Mesenchymal stem cell (in vitro differentiated cells and primary cell): ENCODE measurements at regions not wholly inside any gene's neighbourhood (a gene's known extent, or its start where the extent isn't known, plus 50 kb on each side); places are given as distances from the start of the nearest gene placed in this dataset.

Source experiments
- DNase-seq: peaks from one replicate; pipeline ENCODE4 v3.0.0-alpha.2; 2013
- H2AFZ ChIP-seq: one replicate; pipeline ENCODE4 v1.6.1; 2013; ENCODE audit warnings: low read depth, mild to moderate bottlenecking, control low read depth, inconsistent platforms, low read length, moderate library complexity
- H2AK5ac ChIP-seq: 2 replicates; pipeline ENCODE4 v1.6.1; 2013; ENCODE audit warnings: low read length, moderate library complexity, mild to moderate bottlenecking, inconsistent platforms; ENCODE audit not compliant: severe bottlenecking
- H2BK120ac ChIP-seq: one replicate; pipeline ENCODE4 v1.6.1; 2013; ENCODE audit warnings: low read depth, mild to moderate bottlenecking, inconsistent platforms, low read length, moderate library complexity
- H2BK12ac ChIP-seq, 2 experiments: one replicate each; pipeline ENCODE4 v1.6.1; 2013; ENCODE audit warnings: inconsistent platforms in 2 of 2, low read length in 2 of 2, mild to moderate bottlenecking in 2 of 2, moderate library complexity in 2 of 2, control low read depth in 1 of 2
- H2BK15ac ChIP-seq: one replicate; pipeline ENCODE4 v1.6.1; 2013; ENCODE audit warnings: mild to moderate bottlenecking, low read depth, inconsistent platforms; ENCODE audit not compliant: poor library complexity, severe bottlenecking
- H2BK5ac ChIP-seq: 2 replicates; pipeline ENCODE4 v1.6.1; 2013; ENCODE audit warnings: low read depth, mild to moderate bottlenecking, low read length, control low read depth, inconsistent platforms; ENCODE audit not compliant: poor library complexity, severe bottlenecking
- H3K14ac ChIP-seq, 2 experiments: one replicate each; pipeline ENCODE4 v1.6.1; 2013; ENCODE audit warnings: inconsistent platforms in 2 of 2, low read length in 2 of 2, control low read depth in 1 of 2, mild to moderate bottlenecking in 1 of 2, moderate library complexity in 1 of 2
- H3K18ac ChIP-seq, 2 experiments: one replicate each; pipeline ENCODE4 v1.6.1; 2013; ENCODE audit warnings: inconsistent platforms in 2 of 2, low read length in 2 of 2, control low read depth in 1 of 2, low read depth in 1 of 2, mild to moderate bottlenecking in 1 of 2
- H3K23ac ChIP-seq, 2 experiments: one replicate each; pipeline ENCODE4 v1.6.1; 2013; ENCODE audit warnings: inconsistent platforms in 2 of 2, low read length in 2 of 2, mild to moderate bottlenecking in 2 of 2, moderate library complexity in 2 of 2, control low read depth in 1 of 2
- H3K27ac ChIP-seq: 2 replicates; pipeline ENCODE4 v1.5.1; 2013; ENCODE audit warnings: mild to moderate bottlenecking, moderate library complexity, low read length, control low read depth, inconsistent platforms; ENCODE audit not compliant: poor library complexity, severe bottlenecking
- H3K27me3 ChIP-seq, 2 experiments: 2 replicates each; pipeline versions ENCODE4 v1.6.1 to v1.7.0; 2013; ENCODE audit warnings: low read length in 2 of 2, mild to moderate bottlenecking in 2 of 2, moderate library complexity in 2 of 2, control low read depth in 1 of 2, inconsistent platforms in 1 of 2; ENCODE audit not compliant: control insufficient read depth in 1 of 2, insufficient read depth in 1 of 2
- H3K36me3 ChIP-seq, 2 experiments: 2 replicates each; pipeline versions ENCODE4 v1.6.1 to v1.7.0; 2013; ENCODE audit warnings: low read length in 2 of 2, control low read depth in 1 of 2, inconsistent platforms in 1 of 2, low read depth in 1 of 2, mild to moderate bottlenecking in 1 of 2; ENCODE audit not compliant: insufficient read depth in 2 of 2, control insufficient read depth in 1 of 2
- H3K4ac ChIP-seq, 2 experiments: one replicate each; pipeline ENCODE4 v1.6.1; 2013; ENCODE audit warnings: inconsistent platforms in 2 of 2, low read length in 2 of 2, mild to moderate bottlenecking in 2 of 2, moderate library complexity in 2 of 2, control low read depth in 1 of 2, low read depth in 1 of 2
- H3K4me1 ChIP-seq: 2 replicates; pipeline ENCODE4 v1.6.1; 2013; ENCODE audit warnings: low read depth, low read length, control low read depth; ENCODE audit not compliant: control insufficient read depth, insufficient read depth
- H3K4me2 ChIP-seq: 2 replicates; pipeline ENCODE4 v1.6.1; 2013; ENCODE audit warnings: low read length, mild to moderate bottlenecking, inconsistent platforms; ENCODE audit not compliant: poor library complexity, severe bottlenecking
- H3K4me3 ChIP-seq, 2 experiments: 2 replicates each; pipeline versions ENCODE4 v1.5.1 to v1.7.0; 2013; ENCODE audit warnings: low read length in 2 of 2, mild to moderate bottlenecking in 2 of 2, control low read depth in 1 of 2, low read depth in 1 of 2; ENCODE audit not compliant: insufficient read depth in 1 of 2
- H3K79me1 ChIP-seq: replicated peaks from 2 replicates; pipeline ENCODE4 v1.6.1; 2013; ENCODE audit warnings: mild to moderate bottlenecking, control low read depth, low read length, inconsistent platforms; ENCODE audit not compliant: poor library complexity, severe bottlenecking
- H3K9ac ChIP-seq: 2 replicates; pipeline ENCODE4 v1.7.0; 2013; ENCODE audit warnings: mild to moderate bottlenecking, low read length, moderate library complexity
- H3K9me3 ChIP-seq: 2 replicates; pipeline ENCODE4 v1.7.0; 2013; ENCODE audit warnings: mild to moderate bottlenecking, low read length; ENCODE audit not compliant: control insufficient read depth
- H4K8ac ChIP-seq: one replicate; pipeline ENCODE4 v1.6.1; 2013; ENCODE audit warnings: inconsistent platforms, mild to moderate bottlenecking, low read length, moderate library complexity
- H4K91ac ChIP-seq: one replicate; pipeline ENCODE4 v1.6.1; 2013; ENCODE audit warnings: mild to moderate bottlenecking, low read length, inconsistent platforms
- WGBS: methylation state at CpG from one replicate; pipeline ENCODE4 v1.1.7; 2013; ENCODE audit warnings: mixed read lengths; 5-methylcytosine and 5-hydroxymethylcytosine counted together

- WGBS, result 95% methylated on average over 2 of the region's 3 CpGs
- Histone ChIP-seq H3K23ac (no peak overlapping the region), H2BK120ac (no peak overlapping the region), H2BK5ac (no peak overlapping the region), H3K9me3 (no peaks in the 10 kb centered on the region), H3K4ac (no peak overlapping the region), H2BK12ac (no peak overlapping the region), H4K8ac (no peak overlapping the region), H3K27ac (no peak overlapping the region), H2BK15ac (no peak overlapping the region), H3K79me1 (no peaks in the 10 kb centered on the region), H3K27me3 (no peaks in the 10 kb centered on the region), H3K36me3 (no peaks in the 10 kb centered on the region), H3K4me3 (no peak overlapping the region), H3K4me1 (no peaks in the 10 kb centered on the region), H3K18ac (no peak overlapping the region), H4K91ac (no peak overlapping the region), H3K9ac (peak overlapping the region; percentile 56), H2AFZ (no peak overlapping the region), H2AK5ac (no peak overlapping the region), H3K14ac (no peak overlapping the region), H3K4me2 (no peak overlapping the region)
- no peak for DNase-seq
These were observed 66.6 kb downstream of the TNFAIP3 start for GRCh38 chr6:137933696-137934095.

GRCh38 chr6:137936798-137937197, 69.7 kb downstream of the TNFAIP3 start:
- H3K27me3 ChIP-seq, result no peaks in the 10 kb centered on the region
- DNase-seq, result no peak
- H2BK15ac ChIP-seq, result no peak overlapping the region
- H2AK5ac ChIP-seq, result no peak overlapping the region
- H3K4me2 ChIP-seq, result no peak overlapping the region
- no peak overlapping the region for H2BK120ac ChIP-seq
- no peak overlapping the region for H3K4me3 ChIP-seq
- H3K23ac ChIP-seq, result no peak overlapping the region
- H3K9me3 ChIP-seq, result no peaks in the 10 kb centered on the region
- no peaks in the 10 kb centered on the region for H3K79me1 ChIP-seq
- no peaks in the 10 kb centered on the region for H3K4me1 ChIP-seq
- H3K27ac ChIP-seq, result no peak overlapping the region
- no peak overlapping the region for H4K8ac ChIP-seq
- H3K9ac ChIP-seq, result no peak overlapping the region
- H3K18ac ChIP-seq, result no peak overlapping the region
- H3K4ac ChIP-seq, result no peak overlapping the region
- H3K14ac ChIP-seq, result no peak overlapping the region
- H3K36me3 ChIP-seq, result no peaks in the 10 kb centered on the region
- no peak overlapping the region for H2AFZ ChIP-seq
- H2BK5ac ChIP-seq, result no peak overlapping the region
- no peak overlapping the region for H4K91ac ChIP-seq
- H2BK12ac ChIP-seq, result no peak overlapping the region

GRCh38 chr6:137937834-137938233, 70.8 kb downstream of the TNFAIP3 start:
- H2BK15ac ChIP-seq, result no peak overlapping the region
- no peak for DNase-seq
- H2BK120ac ChIP-seq, result no peak overlapping the region
- H3K9me3 ChIP-seq, result no peaks in the 10 kb centered on the region
- no peak overlapping the region for H2BK12ac ChIP-seq
- H3K14ac ChIP-seq, result no peak overlapping the region
- no peak overlapping the region for H2BK5ac ChIP-seq
- no peaks in the 10 kb centered on the region for H3K27me3 ChIP-seq
- no peak overlapping the region for H4K91ac ChIP-seq
- no peak overlapping the region for H3K4me3 ChIP-seq
- H3K23ac ChIP-seq, result no peak overlapping the region
- H3K9ac ChIP-seq, result no peak overlapping the region
- no peak overlapping the region for H3K4ac ChIP-seq
- H3K79me1 ChIP-seq, result no peaks in the 10 kb centered on the region
- H3K27ac ChIP-seq, result no peak overlapping the region
- no peaks in the 10 kb centered on the region for H3K4me1 ChIP-seq
- no peak overlapping the region for H4K8ac ChIP-seq
- H2AK5ac ChIP-seq, result no peak overlapping the region
- no peak overlapping the region for H2AFZ ChIP-seq
- no peak overlapping the region for H3K4me2 ChIP-seq
- H3K36me3 ChIP-seq, result no peaks in the 10 kb centered on the region
- no peak overlapping the region for H3K18ac ChIP-seq

- Histone ChIP-seq H2AK5ac (no peak overlapping the region), H3K27me3 (no peaks in the 10 kb centered on the region), H3K4me1 (no peaks in the 10 kb centered on the region), H3K79me1 (no peaks in the 10 kb centered on the region), H3K14ac (no peak overlapping the region), H3K4me3 (no peak overlapping the region), H3K4me2 (no peak overlapping the region), H3K36me3 (no peaks in the 10 kb centered on the region), H4K91ac (no peak overlapping the region), H2BK120ac (no peak overlapping the region), H4K8ac (no peak overlapping the region), H3K27ac (no peak overlapping the region), H2BK15ac (no peak overlapping the region), H2BK12ac (no peak overlapping the region), H3K18ac (no peak overlapping the region), H2AFZ (no peak overlapping the region), H2BK5ac (peak overlapping the region; percentile 19), H3K23ac (no peak overlapping the region), H3K9me3 (no peaks in the 10 kb centered on the region), H3K9ac (no peak overlapping the region), H3K4ac (no peak overlapping the region)
- WGBS, result no CpG with 5 or more reads among the region's 1 CpG
- DNase-seq, result no peak
These were observed 71.8 kb downstream of the TNFAIP3 start for GRCh38 chr6:137938770-137939379.
